ENCODE measurements at regions not wholly inside any gene's neighbourhood (a gene's known extent, or its start where the extent isn't known, plus 50 kb on each side); places are given as distances from the start of the nearest gene placed in this dataset.

DNA sequence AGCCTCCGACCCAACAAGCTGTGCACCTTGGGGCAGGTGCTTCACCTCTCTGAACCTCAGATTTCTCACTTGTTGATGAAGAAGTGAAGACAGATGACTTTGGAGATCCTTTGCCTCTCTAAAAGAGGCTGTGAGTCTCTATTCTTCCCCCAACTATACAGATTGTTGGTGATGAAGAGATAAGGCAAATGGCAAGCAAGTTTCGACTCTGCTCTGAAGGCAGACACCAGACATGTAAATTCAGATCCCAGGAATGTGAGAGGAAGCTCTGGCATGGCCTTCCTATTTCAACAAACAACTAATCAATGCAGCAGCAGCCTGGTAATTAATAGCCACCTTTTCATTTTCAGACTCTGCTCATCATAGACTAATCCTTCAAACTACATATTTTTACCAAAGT, 74.2 kb upstream of the EGR2 start:
- whole genome bisulfite sequencing, 4 donors: 78 to 87% (median 84%) methylated on average over 2 of the region's 2 CpGs
- DNase-seq: no peak
- Histone ChIP-seq H3K9me3 (replicated peaks in 1 of 3) (no peaks in the 10 kb centered on the region), H3K27ac (no peak overlapping the region), H3K27me3 (no peaks in the 10 kb centered on the region), H3K4me1 (replicated peaks in 1 of 2) (no peaks in the 10 kb centered on the region), H3K4me3 (no peak overlapping the region), H3K36me3 (replicated peaks in 1 of 2) (no peaks in the 10 kb centered on the region)
- TF ChIP-seq CTCF (IDR thresholded peaks at IDR 0.05): no peak
- TF ChIP-seq POLR2A (IDR thresholded peaks at IDR 0.05): no peak
- intact Hi-C loops (cut with DNase I): no loop called here

DNA sequence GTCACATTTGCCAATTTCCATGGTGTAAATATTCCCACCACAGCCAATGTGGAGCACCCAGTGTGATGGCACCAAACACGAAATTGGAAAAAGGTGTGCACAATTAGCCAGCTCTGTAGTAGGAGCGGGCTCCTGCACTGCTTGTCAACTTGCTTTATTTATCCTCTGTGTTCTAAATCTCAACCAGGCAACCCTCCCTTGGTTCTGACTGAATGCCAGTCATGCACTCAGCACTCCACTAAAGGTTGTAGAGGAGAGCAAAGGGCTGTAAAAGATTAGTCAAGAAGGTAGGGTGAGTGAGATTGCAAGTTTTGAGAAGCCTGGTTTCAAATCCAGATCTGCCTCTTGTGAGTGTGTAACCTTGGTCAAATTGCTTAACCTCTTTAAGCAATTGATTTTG, 71.5 kb upstream of the EGR2 start:
- TF ChIP-seq POLR2A (IDR thresholded peaks at IDR 0.05) (no peak), CTCF (IDR thresholded peaks at IDR 0.05) (no peak)
- Histone ChIP-seq H3K4me1 (replicated peaks in 1 of 2) (no peaks in the 10 kb centered on the region), H3K9me3 (replicated peaks in 1 of 3) (no peaks in the 10 kb centered on the region), H3K27ac (no peak overlapping the region), H3K36me3 (replicated peaks in 1 of 2) (no peaks in the 10 kb centered on the region), H3K27me3 (no peaks in the 10 kb centered on the region), H3K4me3 (no peak overlapping the region)
- intact Hi-C loops (cut with DNase I): no loop called here
- no peak for DNase-seq
- WGBS, 4 donors: 78 to 83% (median 82%) methylated on average over 2 of the region's 2 CpGs

- Histone ChIP-seq H3K27me3 (no peaks in the 10 kb centered on the region), H3K9me3 (replicated peaks in 1 of 3) (no peaks in the 10 kb centered on the region), H3K27ac (no peak overlapping the region), H3K4me1 (replicated peaks in 1 of 2) (no peaks in the 10 kb centered on the region), H3K4me3 (no peak overlapping the region), H3K36me3 (replicated peaks in 1 of 2) (no peaks in the 10 kb centered on the region)
- 53 to 68% (median 58%) methylated on average over 6 to 7 of the region's 7 CpGs for WGBS, 4 donors
- intact Hi-C loops (cut with DNase I): no loop called here
- TF ChIP-seq POLR2A (IDR thresholded peaks at IDR 0.05) (no peak), CTCF (IDR thresholded peaks at IDR 0.05) (no peak)
- no peak for DNase-seq
Measured at GRCh38 chr10:62885684-62886461, 69.7 kb upstream of the EGR2 start.

DNA sequence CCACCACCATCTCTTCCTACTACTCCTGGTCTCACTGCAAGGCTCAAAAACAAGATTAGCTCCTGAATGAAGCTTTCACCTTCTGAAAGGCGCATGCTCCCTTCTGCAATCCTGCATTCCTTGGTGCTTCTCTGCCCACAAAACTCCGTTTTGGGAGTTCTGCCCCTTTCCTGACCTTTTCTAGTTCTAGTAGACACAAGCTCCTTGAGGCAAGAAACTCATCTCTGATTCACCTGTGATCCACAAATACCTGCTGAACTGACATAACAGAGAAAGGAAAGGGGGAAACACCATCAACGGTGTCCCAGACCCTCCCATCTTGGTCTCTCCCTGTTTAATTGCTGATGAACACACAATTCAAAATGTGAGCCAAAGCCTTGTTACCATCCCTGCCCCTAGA, 64.0 kb upstream of the EGR2 start:
- Histone ChIP-seq H3K4me3 (no peak overlapping the region), H3K36me3 (replicated peaks in 1 of 2) (no peaks in the 10 kb centered on the region), H3K27me3 (no peaks in the 10 kb centered on the region), H3K27ac (no peak overlapping the region), H3K4me1 (replicated peaks in 1 of 2) (no peaks in the 10 kb centered on the region), H3K9me3 (replicated peaks in 1 of 3) (no peaks in the 10 kb centered on the region)
- no peak for DNase-seq
- WGBS, 4 donors: 71 to 83% (median 73%) methylated on average over 3 of the region's 3 CpGs
- intact Hi-C loops (cut with DNase I): no loop called here
- TF ChIP-seq CTCF (IDR thresholded peaks at IDR 0.05): no peak
- no peak for TF ChIP-seq POLR2A (IDR thresholded peaks at IDR 0.05)

All from adrenal gland (tissue), 9 donors.